ENCODE measurements at regions not wholly inside any gene's neighbourhood (a gene's known extent, or its start where the extent isn't known, plus 50 kb on each side); places are given as distances from the start of the nearest gene placed in this dataset.
"Not testable (repeated sequence)": the region's sequence is repeated elsewhere in the genome, so short reads cannot be mapped to it uniquely, and the experiment has no call there.

GRCh38 chr13:61136515-61136914 is 279.1 kb downstream of the PCDH20 start:
- DNase-seq: no peak

- DNase-seq: no peak
Measured at GRCh38 chr13:61136093-61136492, 279.6 kb downstream of the PCDH20 start.

DNA sequence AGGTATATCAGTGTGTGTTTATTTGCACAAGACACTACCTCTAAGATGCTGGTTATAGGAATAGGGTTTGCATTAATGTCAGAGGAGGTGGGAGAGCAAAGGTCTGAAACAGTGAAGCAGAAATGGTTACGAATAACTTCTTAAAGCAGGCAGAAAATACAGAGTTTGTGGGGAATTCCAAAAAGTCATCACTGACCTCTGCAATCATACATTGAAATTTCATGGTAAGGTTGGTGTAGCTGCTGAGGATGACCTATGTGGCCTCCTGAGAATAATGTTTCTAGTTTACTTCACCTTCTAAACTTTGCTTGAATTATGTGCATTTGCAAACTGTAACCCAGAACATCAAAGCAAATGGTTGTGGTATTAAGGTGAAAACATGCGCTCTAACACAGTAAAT is 280.1 kb downstream of the PCDH20 start:
- no peak for DNase-seq

DNA sequence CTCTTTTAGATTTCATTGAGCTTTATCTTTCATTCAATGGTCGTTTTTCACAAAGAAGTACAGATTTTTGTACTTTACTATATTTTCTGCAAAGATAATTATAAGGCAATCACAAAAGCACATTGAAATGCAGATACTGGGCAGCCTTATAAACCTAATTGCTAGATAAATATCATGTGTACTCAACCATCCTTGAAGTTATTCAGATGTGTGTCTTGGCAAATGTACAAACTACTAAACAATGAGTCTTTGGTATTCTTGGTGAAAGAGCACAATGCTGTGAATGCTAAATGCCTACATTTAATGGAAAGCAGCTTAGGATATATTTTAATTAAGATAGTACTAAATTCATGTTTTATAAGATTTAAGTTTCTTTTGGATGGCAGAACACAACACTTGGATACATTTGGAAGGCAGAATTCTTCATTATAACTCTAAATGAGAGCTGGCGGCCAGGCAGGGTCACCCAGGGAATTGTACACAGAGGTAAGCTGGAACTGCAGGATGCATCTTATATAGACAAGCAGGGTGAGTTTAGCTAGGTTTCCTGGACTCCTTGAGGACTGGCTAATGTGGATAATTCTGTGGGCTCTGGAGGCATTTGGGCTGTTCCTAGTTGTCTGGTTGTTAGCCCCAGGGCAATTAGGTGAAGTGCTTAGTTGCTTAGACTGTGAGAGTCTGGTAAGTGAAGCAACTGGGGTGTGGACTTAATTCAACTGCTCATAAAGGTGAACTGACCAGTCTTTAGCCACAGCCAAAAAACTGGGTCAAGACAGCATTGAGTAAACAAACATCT is 286.6 kb downstream of the PCDH20 start:
- no peak for DNase-seq

GRCh38 chr13:61123538-61124289 is 291.9 kb downstream of the PCDH20 start:
- DNase-seq: no peak

DNA sequence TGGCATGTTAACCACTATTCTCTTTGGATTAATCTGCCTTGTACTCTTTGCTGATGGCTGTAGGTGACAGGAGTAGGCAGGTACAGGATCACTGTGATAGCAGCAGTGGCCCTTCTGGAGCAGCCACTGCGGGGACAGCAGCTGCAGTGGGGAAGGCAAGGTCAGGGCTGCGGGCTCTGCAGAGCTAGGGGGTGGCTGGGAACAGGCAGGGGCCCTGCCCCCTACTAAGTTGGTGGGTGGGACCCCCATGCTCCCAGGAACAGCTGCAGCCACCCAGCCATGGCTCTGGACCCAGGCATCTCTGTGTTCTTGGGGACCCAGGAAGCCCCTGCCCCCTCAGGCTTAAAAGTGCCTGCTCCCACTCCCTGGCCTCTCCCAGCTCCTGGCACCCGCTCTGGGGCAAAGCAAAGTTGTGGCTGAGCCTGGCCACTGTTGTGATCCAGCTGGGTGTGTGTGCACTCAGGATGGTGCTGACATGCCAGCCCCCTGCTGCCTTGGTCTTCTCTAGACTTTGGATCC is 302.4 kb downstream of the PCDH20 start:
- DNase-seq: no peak

- no peak for DNase-seq
Measured at GRCh38 chr13:61111529-61111928, 304.1 kb downstream of the PCDH20 start.

DNA sequence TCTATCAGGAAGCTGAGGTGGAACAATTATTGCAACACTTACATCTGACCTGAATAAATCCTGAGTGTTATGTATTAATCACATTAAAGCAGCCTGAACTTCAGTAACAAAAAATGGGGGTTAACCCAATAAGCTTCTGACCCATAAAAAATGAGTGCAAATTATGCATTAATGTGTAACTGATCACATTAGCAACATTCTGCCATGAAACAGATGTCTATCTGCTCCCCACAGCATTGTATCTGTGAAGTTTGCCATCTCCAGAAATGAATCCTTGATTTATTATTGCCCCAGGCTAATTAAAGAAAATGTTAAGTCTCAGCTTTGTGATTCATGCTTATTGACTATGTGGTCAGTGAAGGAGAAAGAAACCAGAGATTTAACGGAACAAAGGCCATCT is 304.9 kb downstream of the PCDH20 start:
- no peak for DNase-seq

GRCh38 chr13:61109741-61110140 is 305.9 kb downstream of the PCDH20 start:
- no peak for DNase-seq

- DNase-seq: no peak
Measured at GRCh38 chr13:61107989-61108388, 307.7 kb downstream of the PCDH20 start.

- no peak for DNase-seq
Measured at GRCh38 chr13:61095885-61096284, 319.8 kb downstream of the PCDH20 start.

- DNase-seq: no peak
Measured at GRCh38 chr13:61094865-61095264, 320.8 kb downstream of the PCDH20 start.

GRCh38 chr13:61089894-61090293 is 325.8 kb downstream of the PCDH20 start:
- not testable (repeated sequence) for DNase-seq

DNA sequence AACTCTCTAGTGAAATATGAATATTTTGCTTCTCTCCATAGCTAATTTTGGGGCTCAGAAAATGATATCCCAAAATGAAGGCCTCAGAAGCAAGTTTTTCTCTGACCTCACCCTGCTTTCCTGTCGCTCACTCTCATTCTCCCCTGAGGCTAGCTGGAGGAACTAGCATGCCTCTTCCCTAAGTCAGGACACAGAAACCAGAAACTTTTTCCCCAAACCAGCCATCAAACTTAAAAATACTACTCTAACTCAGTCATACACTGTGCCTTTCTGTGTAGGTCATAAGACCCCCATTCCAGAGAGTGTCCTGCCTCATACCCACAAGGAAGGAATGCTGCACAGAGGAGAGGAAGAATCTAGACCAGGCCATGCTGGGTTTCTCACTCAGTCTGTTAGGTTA is 329.6 kb downstream of the PCDH20 start:
- DNase-seq: no peak

GRCh38 chr13:61084988-61085387 is 330.7 kb downstream of the PCDH20 start:
- DNase-seq: no peak

DNA sequence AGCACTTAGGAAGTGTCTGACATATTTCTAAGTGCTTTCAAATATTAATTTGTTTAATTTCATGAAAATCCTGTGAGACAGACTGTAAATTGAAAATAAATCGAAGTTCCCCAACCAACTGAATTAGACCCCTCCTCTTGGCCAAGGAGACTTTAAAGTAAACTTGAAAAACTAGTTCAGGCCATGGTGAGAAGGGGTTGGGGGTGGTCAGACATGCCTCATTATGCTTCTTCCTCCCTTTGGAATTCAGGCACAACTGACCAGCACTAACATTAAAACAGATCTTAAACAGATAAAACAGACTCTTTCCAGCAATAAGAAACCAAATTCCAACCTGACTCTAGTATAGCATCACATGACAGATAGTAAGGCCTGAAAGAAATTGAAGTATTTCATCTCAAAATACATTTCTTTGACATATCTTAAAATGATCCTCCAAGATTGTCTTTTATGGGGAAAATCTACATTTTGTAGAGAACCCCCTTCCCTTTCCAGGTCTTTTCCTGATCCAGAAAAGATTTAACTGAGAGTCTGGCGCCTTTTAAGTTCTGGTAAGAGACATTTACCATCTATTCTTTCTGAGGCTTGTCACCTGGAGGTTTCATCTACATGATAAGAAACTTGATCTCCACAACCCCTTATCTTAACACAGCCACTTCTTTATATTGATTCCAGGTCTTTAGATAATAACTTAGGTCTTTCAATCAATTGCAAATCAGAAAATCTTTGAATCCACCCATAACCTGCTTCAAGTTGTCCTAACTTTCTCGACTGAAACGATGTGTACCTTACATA is 336.5 kb downstream of the PCDH20 start:
- no peak for DNase-seq

DNA sequence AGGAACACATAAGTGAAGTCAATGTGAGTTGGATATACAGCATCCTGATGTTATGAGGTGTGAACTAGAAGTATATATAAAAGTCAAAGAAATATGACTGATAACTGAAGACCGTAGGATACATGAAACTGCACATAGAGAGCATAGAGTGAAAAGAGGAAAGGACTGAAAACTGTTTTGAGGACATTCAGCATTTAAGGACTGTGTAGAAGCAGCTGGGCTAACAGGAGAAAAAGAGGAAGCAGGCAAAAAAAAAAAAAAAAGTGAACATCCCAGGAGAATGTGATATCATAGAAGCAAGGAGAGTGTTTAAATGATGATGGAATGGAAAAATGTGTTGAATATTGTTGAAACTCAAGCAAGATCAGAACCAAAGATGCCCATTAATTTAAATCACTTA is 363.5 kb downstream of the PCDH20 start:
- DNase-seq: no peak

DNA sequence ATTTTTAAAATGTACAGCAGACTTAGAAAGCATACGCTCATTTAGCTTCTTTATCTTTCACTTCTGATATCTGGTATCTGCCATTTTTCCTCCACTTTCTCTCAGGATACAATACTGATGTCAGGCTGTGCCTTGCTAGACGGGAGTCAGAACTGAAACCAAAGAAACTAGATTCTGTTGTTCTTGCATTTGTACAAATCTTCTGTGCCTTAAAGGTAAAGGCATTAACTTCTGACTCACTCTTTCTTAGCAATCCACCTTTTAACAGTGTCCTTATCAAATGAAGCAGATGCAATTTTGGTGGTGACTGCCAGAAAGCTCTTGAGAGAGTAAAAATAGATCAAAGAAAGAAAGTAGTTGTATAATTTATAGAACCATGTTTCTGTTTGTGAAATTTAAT is 370.4 kb downstream of the PCDH20 start:
- no peak for DNase-seq

GRCh38 chr13:61040181-61040580 is 375.5 kb downstream of the PCDH20 start:
- DNase-seq: no peak

DNA sequence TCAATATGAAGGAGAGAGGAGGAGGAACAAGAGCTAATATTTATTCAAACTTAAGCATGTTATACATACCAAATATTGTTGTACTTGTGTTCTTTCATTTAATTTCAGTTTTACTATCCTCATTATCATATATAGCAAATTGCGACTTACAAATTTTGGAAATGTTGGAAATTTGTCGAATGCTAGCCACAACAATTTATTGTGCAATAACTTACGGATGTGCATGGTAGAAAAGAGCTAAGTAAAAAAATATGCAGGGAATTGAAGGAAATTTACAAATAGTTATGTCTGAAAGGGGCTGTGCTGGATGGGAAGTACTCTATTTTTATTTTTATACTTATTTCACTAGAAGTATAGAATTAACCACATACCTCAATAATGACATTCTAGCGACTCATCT is 376.3 kb downstream of the PCDH20 start:
- DNase-seq: no peak

DNA sequence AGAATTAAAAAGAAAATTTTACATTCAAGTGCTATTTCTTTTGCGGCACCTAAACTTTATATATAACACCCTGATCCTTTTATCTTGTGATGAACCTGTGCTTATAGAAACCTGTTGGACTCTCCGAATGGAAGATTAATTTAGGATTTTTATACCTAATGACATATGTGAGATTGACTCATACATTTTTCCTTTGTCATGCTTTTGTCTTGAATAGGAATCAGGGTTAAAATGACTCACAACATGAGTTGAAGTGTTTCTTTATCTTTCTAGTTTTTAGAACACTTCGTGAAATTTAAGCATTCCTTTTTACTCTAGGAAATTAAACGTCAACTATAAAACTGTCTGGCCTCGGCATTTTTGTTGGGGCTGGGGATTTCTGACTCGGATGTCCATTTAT is 378.9 kb downstream of the PCDH20 start:
- DNase-seq: no peak

DNA sequence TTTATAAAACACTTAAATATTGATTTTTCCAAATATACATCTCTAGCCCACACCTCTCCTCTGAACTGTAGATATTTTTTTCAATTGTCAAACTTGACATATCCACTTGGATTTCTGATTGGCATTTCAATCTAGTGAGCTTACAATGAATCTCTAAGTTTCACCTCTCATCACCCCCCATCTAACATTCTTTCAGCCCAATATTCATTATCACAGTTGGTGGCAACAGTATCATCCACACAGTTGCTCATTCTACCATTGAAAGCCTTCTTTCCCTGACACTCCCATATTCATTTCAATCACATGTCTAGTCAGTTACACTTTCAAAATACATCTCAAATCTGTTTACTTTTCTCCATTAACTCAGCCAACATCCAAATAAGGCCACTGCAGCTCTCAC is 385.2 kb downstream of the PCDH20 start:
- DNase-seq: no peak

- DNase-seq: no peak
Measured at GRCh38 chr13:61029064-61029463, 386.6 kb downstream of the PCDH20 start.
